HCEC 1CT (cell line): ENCODE measurements at regions not wholly inside any gene's neighbourhood (a gene's known extent, or its start where the extent isn't known, plus 50 kb on each side); places are given as distances from the start of the nearest gene placed in this dataset.

ENCODE experiments used
- DNase-seq: peaks from one replicate; pipeline ENCODE4 v3.0.0-alpha.2; 2017

- no peak for DNase-seq
Measured at GRCh38 chr5:143870362-143870761, 58.4 kb downstream of the HMHB1 start.

GRCh38 chr5:143870871-143871632, 59.1 kb downstream of the HMHB1 start:
- DNase-seq = no peak

- no peak for DNase-seq
Measured at GRCh38 chr5:143871672-143872071, 59.7 kb downstream of the HMHB1 start.

- peak; percentile 54 for DNase-seq
Measured at GRCh38 chr5:143874312-143874711, 62.4 kb downstream of the HMHB1 start.

GRCh38 chr5:143877196-143877595, 65.2 kb downstream of the HMHB1 start:
- DNase-seq = no peak

- DNase-seq = no peak
Measured at GRCh38 chr5:143878430-143878829, 66.5 kb downstream of the HMHB1 start.

GRCh38 chr5:143879646-143880045, 67.7 kb downstream of the HMHB1 start:
- no peak for DNase-seq

- no peak for DNase-seq
Measured at GRCh38 chr5:143880178-143880577, 68.2 kb downstream of the HMHB1 start.

GRCh38 chr5:143882520-143882919, 70.6 kb downstream of the HMHB1 start:
- DNase-seq = no peak

GRCh38 chr5:143886096-143886495, 74.1 kb downstream of the HMHB1 start:
- no peak for DNase-seq

GRCh38 chr5:143886651-143887638, 75.0 kb downstream of the HMHB1 start:
- DNase-seq = peak; percentile 34

GRCh38 chr5:143887903-143888665, 76.1 kb downstream of the HMHB1 start:
- peak; percentile 79 for DNase-seq

GRCh38 chr5:143888912-143889311, 77.0 kb downstream of the HMHB1 start:
- DNase-seq = no peak

GRCh38 chr5:143889986-143890385, 78.0 kb downstream of the HMHB1 start:
- DNase-seq = no peak

GRCh38 chr5:143890487-143890886, 78.5 kb downstream of the HMHB1 start:
- DNase-seq = no peak

GRCh38 chr5:143892271-143892670, 80.3 kb downstream of the HMHB1 start:
- DNase-seq = no peak

GRCh38 chr5:143892908-143893307, 80.9 kb downstream of the HMHB1 start:
- DNase-seq = no peak

GRCh38 chr5:143893638-143894037, 81.7 kb downstream of the HMHB1 start:
- DNase-seq = no peak

- peak; percentile 39 for DNase-seq
Measured at GRCh38 chr5:143896516-143896915, 84.6 kb downstream of the HMHB1 start.

GRCh38 chr5:143896966-143897365, 85.0 kb downstream of the HMHB1 start:
- peak; percentile 43 for DNase-seq

- no peak for DNase-seq
Measured at GRCh38 chr5:143898381-143898780, 86.4 kb downstream of the HMHB1 start.

- no peak for DNase-seq
Measured at GRCh38 chr5:143898916-143899591, 87.1 kb downstream of the HMHB1 start.
